ENCODE measurements at regions not wholly inside any gene's neighbourhood (a gene's known extent, or its start where the extent isn't known, plus 50 kb on each side); places are given as distances from the start of the nearest gene placed in this dataset.
A peak's percentile ranks its signal among the peaks of the same experiment; 100 is the strongest.

DNA sequence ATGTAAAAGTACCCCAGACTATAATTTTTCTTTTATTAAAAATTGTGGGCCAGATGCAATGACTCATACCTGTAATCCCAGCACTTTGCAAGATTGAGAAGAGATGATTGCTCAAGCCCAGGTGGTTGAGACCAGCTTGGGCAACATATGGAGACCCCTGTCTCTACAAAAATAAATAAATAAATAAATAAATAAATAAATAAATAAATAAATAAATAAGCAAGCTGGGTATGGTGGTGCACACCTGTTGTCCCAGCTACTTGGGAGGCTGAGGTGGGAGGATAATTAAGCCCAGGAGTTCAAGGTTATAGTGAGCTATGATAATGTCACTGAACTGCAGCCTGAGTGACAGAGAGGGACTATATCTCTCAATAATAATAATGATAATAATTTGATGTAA lies 66.1 kb upstream of the CCDC179 start:
- TF ChIP-seq, protein P1, sequence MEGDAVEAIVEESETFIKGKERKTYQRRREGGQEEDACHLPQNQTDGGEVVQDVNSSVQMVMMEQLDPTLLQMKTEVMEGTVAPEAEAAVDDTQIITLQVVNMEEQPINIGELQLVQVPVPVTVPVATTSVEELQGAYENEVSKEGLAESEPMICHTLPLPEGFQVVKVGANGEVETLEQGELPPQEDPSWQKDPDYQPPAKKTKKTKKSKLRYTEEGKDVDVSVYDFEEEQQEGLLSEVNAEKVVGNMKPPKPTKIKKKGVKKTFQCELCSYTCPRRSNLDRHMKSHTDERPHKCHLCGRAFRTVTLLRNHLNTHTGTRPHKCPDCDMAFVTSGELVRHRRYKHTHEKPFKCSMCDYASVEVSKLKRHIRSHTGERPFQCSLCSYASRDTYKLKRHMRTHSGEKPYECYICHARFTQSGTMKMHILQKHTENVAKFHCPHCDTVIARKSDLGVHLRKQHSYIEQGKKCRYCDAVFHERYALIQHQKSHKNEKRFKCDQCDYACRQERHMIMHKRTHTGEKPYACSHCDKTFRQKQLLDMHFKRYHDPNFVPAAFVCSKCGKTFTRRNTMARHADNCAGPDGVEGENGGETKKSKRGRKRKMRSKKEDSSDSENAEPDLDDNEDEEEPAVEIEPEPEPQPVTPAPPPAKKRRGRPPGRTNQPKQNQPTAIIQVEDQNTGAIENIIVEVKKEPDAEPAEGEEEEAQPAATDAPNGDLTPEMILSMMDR (IDR thresholded peaks at IDR 0.05; ENCODE audit: low read depth, low read length, poor library complexity, severe bottlenecking), result no peak
- TF ChIP-seq EZH2phosphoT487 (IDR thresholded peaks at IDR 0.05; ENCODE audit: borderline replicate concordance, low read length), result no peak
- Histone ChIP-seq H3K79me2 (ENCODE audit: control insufficient read depth, low read length) (no peaks in the 10 kb centered on the region), H3K4me2 (ENCODE audit: low read length) (no peak overlapping the region)

DNA sequence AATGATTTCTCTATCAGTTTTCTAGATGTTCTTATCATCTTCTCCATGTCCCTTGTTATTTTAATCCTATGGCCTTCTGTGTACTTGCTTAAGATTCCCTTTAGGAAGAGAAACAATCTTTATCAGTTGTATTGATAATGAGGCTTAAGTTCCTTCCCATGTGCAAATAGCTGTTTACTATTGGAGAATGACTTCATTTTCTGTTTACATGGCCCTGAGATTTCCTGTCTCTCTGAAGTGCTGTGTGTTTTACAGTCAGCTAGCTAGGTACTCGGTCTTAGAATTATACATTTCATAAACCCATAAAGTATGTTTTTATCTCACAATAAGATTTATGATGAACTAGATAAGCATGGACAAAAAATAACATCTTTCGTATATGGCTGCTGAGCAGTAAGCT lies 67.5 kb upstream of the CCDC179 start:
- Histone ChIP-seq H3K9me2 (replicated peaks; ENCODE audit: control insufficient read depth, low read length) (no peaks in the 10 kb centered on the region), H3K27ac (ENCODE audit: low read depth, low read length) (no peak overlapping the region), H3K36me3 (ENCODE audit: control insufficient read depth, low read length) (no peaks in the 10 kb centered on the region), H3K4me2 (ENCODE audit: low read length) (no peak overlapping the region), H3K4me3 (ENCODE audit: low read length) (no peak overlapping the region), H4K20me1 (ENCODE audit: control insufficient read depth, insufficient read depth, low read depth, low read length) (no peaks in the 10 kb centered on the region), H3K4me1 (ENCODE audit: control insufficient read depth, low read length) (no peaks in the 10 kb centered on the region), H3K9me3 (ENCODE audit: control insufficient read depth, insufficient read depth, low read length) (no peaks in the 10 kb centered on the region), H3K79me2 (ENCODE audit: control insufficient read depth, low read length) (no peaks in the 10 kb centered on the region), H3F3A (ENCODE audit: control insufficient read depth, insufficient read depth) (no peaks in the 10 kb centered on the region), H3K27me3 (ENCODE audit: control insufficient read depth, low read length) (no peaks in the 10 kb centered on the region)
- no peak for TF ChIP-seq EZH2phosphoT487 (IDR thresholded peaks at IDR 0.05; ENCODE audit: borderline replicate concordance, low read length)
- TF ChIP-seq, protein P1 (IDR thresholded peaks at IDR 0.05; ENCODE audit: low read depth, low read length, poor library complexity, severe bottlenecking), result no peak

More for the DNA sequence above, 66.1 kb upstream of the CCDC179 start:
- H3K9me3 ChIP-seq (ENCODE audit: control insufficient read depth, insufficient read depth, low read length), result no peaks in the 10 kb centered on the region
- H3K27me3 ChIP-seq (ENCODE audit: control insufficient read depth, low read length), result no peaks in the 10 kb centered on the region
- H3K9me2 ChIP-seq (replicated peaks; ENCODE audit: control insufficient read depth, low read length), result no peaks in the 10 kb centered on the region
- no peak overlapping the region for H3K4me3 ChIP-seq (ENCODE audit: low read length)
- no peaks in the 10 kb centered on the region for H3K4me1 ChIP-seq (ENCODE audit: control insufficient read depth, low read length)
- H4K20me1 ChIP-seq (ENCODE audit: control insufficient read depth, insufficient read depth, low read depth, low read length), result no peaks in the 10 kb centered on the region
- H3F3A ChIP-seq (ENCODE audit: control insufficient read depth, insufficient read depth), result no peaks in the 10 kb centered on the region
- H3K36me3 ChIP-seq (ENCODE audit: control insufficient read depth, low read length), result no peaks in the 10 kb centered on the region
- no peak overlapping the region for H3K27ac ChIP-seq (ENCODE audit: low read depth, low read length)

DNA sequence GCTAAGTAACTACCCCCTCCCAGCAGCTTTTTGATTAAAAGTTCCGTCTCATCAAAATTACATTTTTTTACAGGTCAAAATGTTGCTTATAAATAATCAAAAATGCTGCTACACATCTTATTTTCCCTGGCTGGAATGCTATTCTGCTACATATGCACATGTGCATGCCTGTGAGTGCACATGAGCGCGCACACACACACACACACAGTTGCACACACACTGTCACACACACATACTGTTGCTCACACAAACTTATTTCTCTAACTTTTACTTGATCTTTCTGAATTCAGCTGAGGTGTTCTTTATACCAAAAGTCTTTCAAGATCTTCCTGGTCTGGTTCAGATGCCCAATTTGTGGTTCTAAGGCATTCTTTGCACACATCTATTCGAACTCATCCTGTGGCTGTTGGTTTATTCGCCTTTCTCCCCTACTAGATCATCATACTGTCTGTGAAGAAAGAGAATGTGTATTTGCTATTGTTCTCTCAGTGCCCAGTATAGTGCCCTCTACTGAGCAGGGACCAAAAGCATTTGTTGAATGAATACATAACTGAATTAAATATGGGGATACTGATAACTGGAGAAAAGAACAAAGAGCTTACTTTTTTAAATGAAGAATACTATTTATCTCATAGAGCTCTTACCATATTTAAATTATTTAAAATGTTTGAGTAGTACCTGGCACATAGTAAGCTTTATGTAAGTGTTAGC lies 68.1 kb upstream of the CCDC179 start:
- H3K27ac ChIP-seq (ENCODE audit: low read depth, low read length), result no peak overlapping the region
- H3K4me2 ChIP-seq (ENCODE audit: low read length), result no peak overlapping the region
- no peak for TF ChIP-seq EZH2phosphoT487 (IDR thresholded peaks at IDR 0.05; ENCODE audit: borderline replicate concordance, low read length)
- TF ChIP-seq, protein P1 (IDR thresholded peaks at IDR 0.05; ENCODE audit: low read depth, low read length, poor library complexity, severe bottlenecking), result peak; percentile 41
- no peak overlapping the region for H3K4me3 ChIP-seq (ENCODE audit: low read length)
- H3K36me3 ChIP-seq (ENCODE audit: control insufficient read depth, low read length), result no peaks in the 10 kb centered on the region
- H4K20me1 ChIP-seq (ENCODE audit: control insufficient read depth, insufficient read depth, low read depth, low read length), result no peaks in the 10 kb centered on the region
- no peaks in the 10 kb centered on the region for H3K27me3 ChIP-seq (ENCODE audit: control insufficient read depth, low read length)
- no peaks in the 10 kb centered on the region for H3K9me2 ChIP-seq (replicated peaks; ENCODE audit: control insufficient read depth, low read length)
- H3K4me1 ChIP-seq (ENCODE audit: control insufficient read depth, low read length), result no peaks in the 10 kb centered on the region
- H3K9me3 ChIP-seq (ENCODE audit: control insufficient read depth, insufficient read depth, low read length), result no peaks in the 10 kb centered on the region
- no peaks in the 10 kb centered on the region for H3K79me2 ChIP-seq (ENCODE audit: control insufficient read depth, low read length)
- H3F3A ChIP-seq (ENCODE audit: control insufficient read depth, insufficient read depth), result no peaks in the 10 kb centered on the region

All from DOHH2 (cell line).